ENCODE measurements at regions not wholly inside any gene's neighbourhood (a gene's known extent, or its start where the extent isn't known, plus 50 kb on each side); places are given as distances from the start of the nearest gene placed in this dataset.

DNA sequence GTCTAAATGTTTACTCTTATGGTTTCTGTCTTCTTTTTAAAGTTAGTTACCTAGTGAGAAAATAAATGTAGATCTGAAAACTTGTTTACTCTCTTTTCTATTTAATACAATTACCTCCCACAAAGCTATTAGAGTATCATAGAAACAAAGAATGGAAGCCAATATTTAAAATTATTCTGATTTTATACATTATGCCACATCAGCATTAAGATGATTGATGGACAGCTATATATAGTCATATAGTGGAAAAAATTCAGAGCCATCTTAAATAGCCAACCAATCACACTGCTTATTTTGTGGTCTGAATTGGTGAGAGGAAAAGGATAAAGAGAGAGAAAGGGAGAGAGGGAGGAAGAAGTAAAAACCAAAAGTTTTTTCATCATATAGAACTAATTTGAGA, 1101.8 kb downstream of the PCDH19 start:
- H3K27ac ChIP-seq: no peak overlapping the region
- no peak overlapping the region for H3K4me3 ChIP-seq
- TF ChIP-seq CTCF (IDR thresholded peaks at IDR 0.05) (no peak), EP300 (IDR thresholded peaks at IDR 0.05) (no peak), POLR2A (IDR thresholded peaks at IDR 0.05) (no peak)
- no peaks in the 10 kb centered on the region for H3K36me3 ChIP-seq
- H3K4me1 ChIP-seq (ENCODE audit: insufficient read depth): no peaks in the 10 kb centered on the region
- intact Hi-C loops (cut with DNase I): no loop called here
- no peaks in the 10 kb centered on the region for H3K9me3 ChIP-seq
- no peak for DNase-seq
- H3K27me3 ChIP-seq: no peaks in the 10 kb centered on the region

DNA sequence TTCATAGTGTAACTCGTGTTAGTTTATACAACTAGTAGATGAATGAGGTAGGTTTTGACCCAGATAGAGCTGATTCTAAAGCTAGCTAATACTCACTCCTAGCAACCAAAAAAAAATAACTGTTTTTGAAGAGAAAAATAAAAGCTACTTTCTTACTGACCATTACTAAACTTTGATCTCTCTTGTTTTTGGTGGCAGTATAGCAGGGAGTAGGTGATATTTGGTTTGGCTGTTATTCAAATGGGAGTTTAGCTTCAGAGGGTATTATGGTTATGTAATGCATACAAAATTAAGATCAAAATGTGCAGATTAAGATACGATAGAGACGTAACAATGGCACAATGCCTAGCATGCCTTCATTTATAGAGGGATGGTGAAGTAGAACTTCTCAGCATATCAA, 1104.5 kb downstream of the PCDH19 start:
- Histone ChIP-seq H3K9me3 (no peaks in the 10 kb centered on the region), H3K27ac (no peak overlapping the region), H3K4me3 (no peak overlapping the region), H3K27me3 (no peaks in the 10 kb centered on the region), H3K4me1 (ENCODE audit: insufficient read depth) (no peaks in the 10 kb centered on the region), H3K36me3 (no peaks in the 10 kb centered on the region)
- WGBS, 3 donors: 38 to 46% (median 45%) methylated on average over 3 of the region's 3 CpGs
- DNase-seq: no peak
- intact Hi-C loops (cut with DNase I): no loop called here
- TF ChIP-seq POLR2A (IDR thresholded peaks at IDR 0.05) (no peak), EP300 (IDR thresholded peaks at IDR 0.05) (no peak), CTCF (IDR thresholded peaks at IDR 0.05) (no peak)

DNA sequence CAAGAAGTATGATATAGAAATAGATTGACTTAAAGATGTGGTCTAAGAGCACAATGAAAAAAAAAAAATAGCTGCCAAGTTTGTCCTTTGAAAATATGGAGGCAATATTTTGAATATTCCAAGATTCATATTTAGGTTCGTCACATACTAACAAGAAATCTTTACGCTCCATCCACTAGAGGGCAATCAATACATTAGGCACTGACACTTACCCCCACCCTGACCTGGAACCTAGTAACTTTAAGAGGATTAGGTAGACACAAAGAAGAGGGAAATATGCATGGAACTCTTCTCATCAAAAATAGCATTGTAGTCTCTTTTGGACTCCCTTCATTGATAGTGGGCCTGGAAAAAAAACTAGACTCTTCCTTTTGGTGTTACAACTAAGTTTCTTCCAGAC, 1108.1 kb downstream of the PCDH19 start:
- Histone ChIP-seq H3K9me3 (no peaks in the 10 kb centered on the region), H3K36me3 (no peaks in the 10 kb centered on the region), H3K4me1 (ENCODE audit: insufficient read depth) (no peaks in the 10 kb centered on the region), H3K4me3 (no peak overlapping the region), H3K27ac (no peak overlapping the region), H3K27me3 (no peaks in the 10 kb centered on the region)
- TF ChIP-seq EP300 (IDR thresholded peaks at IDR 0.05) (no peak), CTCF (IDR thresholded peaks at IDR 0.05) (no peak), POLR2A (IDR thresholded peaks at IDR 0.05) (no peak)
- no peak for DNase-seq
- intact Hi-C loops (cut with DNase I): no loop called here
- WGBS, 3 donors: 31 to 35% (median 34%) methylated on average over 2 of the region's 2 CpGs

- DNase-seq: no peak
- H3K36me3 ChIP-seq: no peaks in the 10 kb centered on the region
- H3K27ac ChIP-seq: no peak overlapping the region
- TF ChIP-seq EP300 (IDR thresholded peaks at IDR 0.05) (no peak), CTCF (IDR thresholded peaks at IDR 0.05) (no peak)
- WGBS, 3 donors: 67 to 75% (median 71%) methylated on average over 8 of the region's 8 CpGs
- intact Hi-C loops (cut with DNase I): no loop called here
- H3K4me3 ChIP-seq: no peak overlapping the region
- no peaks in the 10 kb centered on the region for H3K4me1 ChIP-seq (ENCODE audit: insufficient read depth)
- H3K9me3 ChIP-seq: no peaks in the 10 kb centered on the region
- H3K27me3 ChIP-seq: no peaks in the 10 kb centered on the region
Observed at GRCh38 chrX:99271641-99272040, 1138.4 kb downstream of the PCDH19 start.

GRCh38 chrX:99266255-99266654, 1143.8 kb downstream of the PCDH19 start:
- Histone ChIP-seq H3K4me3 (no peak overlapping the region), H3K4me1 (ENCODE audit: insufficient read depth) (no peaks in the 10 kb centered on the region), H3K9me3 (no peaks in the 10 kb centered on the region), H3K27ac (no peak overlapping the region), H3K36me3 (no peaks in the 10 kb centered on the region), H3K27me3 (no peaks in the 10 kb centered on the region)
- intact Hi-C loops (cut with DNase I): no loop called here
- WGBS, 3 donors: 62 to 83% (median 66%) methylated on average over 2 of the region's 2 CpGs
- TF ChIP-seq EP300 (IDR thresholded peaks at IDR 0.05) (no peak), POLR2A (IDR thresholded peaks at IDR 0.05) (no peak), CTCF (IDR thresholded peaks at IDR 0.05) (no peak)
- DNase-seq: no peak
